Skeletal muscle satellite cell (primary cell): ENCODE measurements at regions not wholly inside any gene's neighbourhood (a gene's known extent, or its start where the extent isn't known, plus 50 kb on each side); places are given as distances from the start of the nearest gene placed in this dataset.
A peak's percentile ranks its signal among the peaks of the same experiment; 100 is the strongest.

Experiments
- H3K27me3 ChIP-seq: 2 replicates; pipeline ENCODE4 v1.7.0; 2013; ENCODE audit warnings: low read length; ENCODE audit not compliant: control insufficient read depth, insufficient read depth
- H3K36me3 ChIP-seq: 2 replicates; pipeline ENCODE4 v1.7.0; 2013; ENCODE audit warnings: mild to moderate bottlenecking, control low read depth, low read length; ENCODE audit not compliant: insufficient read depth
- H3K4me1 ChIP-seq: 2 replicates; pipeline ENCODE4 v1.7.0; 2013; ENCODE audit warnings: low read length; ENCODE audit not compliant: control insufficient read depth, insufficient read depth
- H3K4me2 ChIP-seq: 2 replicates; pipeline ENCODE4 v1.7.0; 2013; ENCODE audit warnings: mild to moderate bottlenecking, low read length
- H3K4me3 ChIP-seq: 2 replicates; pipeline ENCODE4 v1.7.0; 2013; ENCODE audit warnings: low read length
- H3K9ac ChIP-seq: 2 replicates; pipeline ENCODE4 v1.7.0; 2013; ENCODE audit warnings: mild to moderate bottlenecking, low read depth, low read length, moderate library complexity
- H3K9me3 ChIP-seq: replicated peaks from 2 replicates; pipeline ENCODE4 v1.7.0; 2013; ENCODE audit warnings: mild to moderate bottlenecking, control low read depth, low read length

DNA sequence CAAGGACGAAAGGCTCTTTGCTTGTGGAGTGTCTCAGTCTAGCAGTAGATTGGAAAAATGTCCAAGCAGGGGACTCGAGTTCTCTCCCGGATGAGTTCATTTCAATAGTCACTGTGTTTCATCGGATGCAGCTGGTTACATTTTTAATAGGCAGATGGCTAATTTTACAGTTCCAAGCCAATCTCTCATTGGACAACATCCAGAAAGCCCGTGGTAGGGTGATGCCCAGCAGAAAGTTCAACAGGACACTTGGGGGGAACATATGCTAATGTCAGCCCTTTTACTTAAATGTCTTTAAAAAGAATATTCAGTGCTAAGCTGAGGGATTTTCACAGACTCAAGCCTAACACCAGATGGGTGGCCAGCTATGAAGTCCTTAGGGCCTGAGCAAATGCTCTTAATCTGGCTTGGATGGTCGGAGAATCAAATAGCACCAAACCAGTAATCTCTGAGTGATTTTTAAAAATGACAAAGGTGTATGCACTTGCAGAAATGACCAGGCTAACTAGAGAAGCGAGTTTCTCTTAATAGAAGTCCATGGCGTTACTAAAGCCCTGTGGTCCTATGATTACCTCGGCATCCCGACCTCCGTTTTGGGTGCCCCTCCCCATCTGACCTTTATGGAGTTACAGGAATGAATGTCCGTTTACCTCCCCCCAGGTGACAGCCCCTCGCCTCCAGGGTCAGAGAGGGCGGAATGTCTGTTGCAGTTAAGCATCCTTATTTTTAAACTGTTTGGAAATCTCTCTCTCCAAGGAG, 289.2 kb upstream of the SALL1 start:
- Histone ChIP-seq H3K27me3 (peaks cover 42% of the 10 kb centered on the region), H3K4me2 (no peak overlapping the region), H3K36me3 (no peaks in the 10 kb centered on the region), H3K9me3 (no peaks in the 10 kb centered on the region), H3K9ac (no peak overlapping the region), H3K4me3 (no peak overlapping the region), H3K4me1 (no peaks in the 10 kb centered on the region)

DNA sequence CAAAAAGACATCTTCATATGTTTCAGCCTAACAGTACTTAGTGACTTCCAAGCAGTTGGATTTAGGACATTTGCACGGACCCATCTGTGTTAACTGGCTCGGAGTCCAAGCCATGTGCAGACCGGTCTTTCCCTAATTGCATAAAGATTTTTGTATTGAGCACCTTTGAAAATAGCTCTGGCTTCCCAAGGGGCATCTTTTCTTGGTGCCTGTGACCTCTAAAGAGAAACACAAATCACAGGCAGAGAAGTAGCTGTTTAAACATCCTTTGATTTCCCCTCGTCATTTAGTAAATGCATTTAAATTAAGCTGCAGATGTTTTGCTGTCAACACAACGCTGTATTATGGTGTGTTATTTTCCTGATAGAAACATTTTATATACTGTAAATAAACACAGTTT, 288.2 kb upstream of the SALL1 start:
- no peak overlapping the region for H3K4me3 ChIP-seq
- no peaks in the 10 kb centered on the region for H3K4me1 ChIP-seq
- no peak overlapping the region for H3K4me2 ChIP-seq
- H3K9me3 ChIP-seq = no peaks in the 10 kb centered on the region
- H3K9ac ChIP-seq = no peak overlapping the region
- no peaks in the 10 kb centered on the region for H3K36me3 ChIP-seq
- H3K27me3 ChIP-seq = peaks cover 46% of the 10 kb centered on the region

DNA sequence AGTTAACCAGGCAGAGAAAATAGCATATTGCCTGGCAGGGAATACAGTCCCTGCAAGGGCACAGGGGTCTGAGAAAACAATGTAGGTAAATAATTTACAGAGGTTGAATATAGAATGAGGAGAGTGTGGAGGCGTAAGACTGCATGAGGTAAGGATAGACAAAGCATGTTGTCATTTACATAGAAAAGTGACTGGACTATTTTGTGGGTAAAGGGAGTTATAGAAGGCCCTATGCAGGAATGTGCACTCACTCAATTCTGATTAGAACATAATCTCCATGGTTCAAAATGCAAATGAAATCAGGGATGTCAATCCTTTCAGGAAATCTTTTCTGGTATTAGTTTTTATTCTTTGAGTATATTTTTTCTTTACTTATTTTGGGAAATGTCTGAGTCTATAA, 285.7 kb upstream of the SALL1 start:
- no peaks in the 10 kb centered on the region for H3K36me3 ChIP-seq
- no peak overlapping the region for H3K4me3 ChIP-seq
- no peak overlapping the region for H3K9ac ChIP-seq
- H3K4me2 ChIP-seq = no peak overlapping the region
- peaks cover 5% of the 10 kb centered on the region for H3K4me1 ChIP-seq
- H3K27me3 ChIP-seq = peaks cover 35% of the 10 kb centered on the region
- H3K9me3 ChIP-seq = no peaks in the 10 kb centered on the region

DNA sequence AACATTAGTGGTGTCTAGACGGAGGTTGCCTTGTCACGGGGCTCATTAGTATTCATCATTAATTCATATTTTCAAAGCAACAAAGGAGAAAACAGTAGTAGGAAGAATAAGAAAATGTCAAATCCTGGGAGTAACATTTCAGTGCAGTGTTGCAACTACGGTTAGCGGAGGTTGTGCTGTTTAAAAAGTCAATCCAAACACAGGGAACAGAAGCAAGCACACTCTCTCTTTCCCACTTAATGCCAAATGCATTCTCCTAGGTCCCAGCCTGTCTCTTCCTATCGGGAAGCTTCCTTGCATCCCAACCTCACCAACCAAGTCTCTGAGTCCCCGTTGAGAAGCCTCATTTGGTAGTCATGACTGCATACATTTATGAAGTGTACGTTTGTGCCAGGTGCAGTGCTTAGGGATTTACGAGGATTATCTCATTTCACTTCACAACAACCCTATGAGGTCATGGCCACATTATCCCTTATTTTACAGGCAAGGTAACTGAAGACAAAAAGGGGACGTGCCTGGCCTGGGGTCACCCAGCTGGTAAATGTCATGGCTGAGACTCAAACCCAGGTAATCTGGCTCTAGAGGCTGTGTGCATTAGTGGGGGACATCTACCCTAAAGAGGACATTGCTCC, 283.6 kb upstream of the SALL1 start:
- Histone ChIP-seq H3K36me3 (no peaks in the 10 kb centered on the region), H3K27me3 (peaks cover 16% of the 10 kb centered on the region), H3K4me2 (no peak overlapping the region), H3K9me3 (no peaks in the 10 kb centered on the region), H3K4me3 (no peak overlapping the region), H3K4me1 (peaks cover 14% of the 10 kb centered on the region), H3K9ac (no peak overlapping the region)

DNA sequence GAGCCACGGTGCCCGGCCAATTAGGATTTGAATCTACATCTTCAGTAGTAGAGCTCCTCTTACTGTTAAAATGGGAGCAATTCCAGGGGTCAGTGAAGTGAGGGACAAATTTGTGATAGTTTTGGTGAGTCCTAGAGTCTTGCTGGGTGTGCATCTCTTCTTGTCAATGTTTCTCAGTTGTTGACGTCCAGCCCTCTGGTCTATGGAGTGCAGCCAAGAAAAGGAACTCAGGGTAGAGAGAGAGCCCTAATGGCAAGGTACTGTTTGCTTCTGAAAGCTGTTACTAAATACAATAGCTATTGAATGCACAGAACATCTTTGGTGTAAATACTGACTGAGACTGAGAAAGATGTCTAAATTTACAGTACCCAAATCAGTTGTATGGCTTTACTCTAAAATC, 282.5 kb upstream of the SALL1 start:
- Histone ChIP-seq H3K27me3 (peaks cover 6% of the 10 kb centered on the region), H3K4me2 (no peak overlapping the region), H3K9ac (no peak overlapping the region), H3K4me3 (no peak overlapping the region), H3K9me3 (no peaks in the 10 kb centered on the region), H3K36me3 (no peaks in the 10 kb centered on the region), H3K4me1 (peaks cover 14% of the 10 kb centered on the region)

DNA sequence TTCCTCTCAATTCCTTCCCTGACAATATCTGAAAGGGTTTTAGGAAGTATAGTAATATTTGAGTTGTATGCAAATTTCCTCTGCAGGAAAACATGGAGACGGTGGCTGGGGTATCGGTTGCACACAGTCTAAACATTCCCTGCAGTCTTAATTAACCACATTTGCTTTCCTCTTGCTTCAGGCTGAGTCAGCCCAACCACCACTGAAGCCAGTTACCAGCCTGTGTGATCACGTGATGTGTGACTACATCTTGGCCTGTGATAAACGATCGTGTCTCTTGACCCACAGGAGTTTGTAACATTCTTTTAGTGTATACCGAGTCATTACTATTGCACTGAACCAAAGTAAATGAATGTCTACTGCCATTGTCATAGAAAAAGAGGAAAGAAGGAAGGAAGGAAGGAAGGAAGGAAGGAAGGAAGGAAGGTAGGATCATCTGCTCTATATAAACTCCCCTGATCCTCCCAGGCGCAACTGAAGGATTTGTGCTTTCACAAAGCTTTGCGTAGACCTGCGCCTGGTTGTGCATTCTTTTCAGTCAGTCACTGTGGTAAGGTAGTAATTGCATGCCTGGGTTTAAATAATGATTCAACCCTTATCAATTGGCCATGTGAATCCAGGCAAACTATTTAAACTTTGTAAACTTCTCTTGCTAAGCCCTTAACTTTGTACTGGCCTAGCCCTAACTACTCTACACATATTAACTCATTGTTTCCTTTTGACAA, 280.6 kb upstream of the SALL1 start:
- Histone ChIP-seq H3K4me1 (peaks cover 14% of the 10 kb centered on the region), H3K4me3 (peak overlapping the region; percentile 23), H3K4me2 (peak overlapping the region; percentile 65), H3K36me3 (no peaks in the 10 kb centered on the region), H3K9ac (no peak overlapping the region), H3K27me3 (peaks cover 5% of the 10 kb centered on the region), H3K9me3 (no peaks in the 10 kb centered on the region)

DNA sequence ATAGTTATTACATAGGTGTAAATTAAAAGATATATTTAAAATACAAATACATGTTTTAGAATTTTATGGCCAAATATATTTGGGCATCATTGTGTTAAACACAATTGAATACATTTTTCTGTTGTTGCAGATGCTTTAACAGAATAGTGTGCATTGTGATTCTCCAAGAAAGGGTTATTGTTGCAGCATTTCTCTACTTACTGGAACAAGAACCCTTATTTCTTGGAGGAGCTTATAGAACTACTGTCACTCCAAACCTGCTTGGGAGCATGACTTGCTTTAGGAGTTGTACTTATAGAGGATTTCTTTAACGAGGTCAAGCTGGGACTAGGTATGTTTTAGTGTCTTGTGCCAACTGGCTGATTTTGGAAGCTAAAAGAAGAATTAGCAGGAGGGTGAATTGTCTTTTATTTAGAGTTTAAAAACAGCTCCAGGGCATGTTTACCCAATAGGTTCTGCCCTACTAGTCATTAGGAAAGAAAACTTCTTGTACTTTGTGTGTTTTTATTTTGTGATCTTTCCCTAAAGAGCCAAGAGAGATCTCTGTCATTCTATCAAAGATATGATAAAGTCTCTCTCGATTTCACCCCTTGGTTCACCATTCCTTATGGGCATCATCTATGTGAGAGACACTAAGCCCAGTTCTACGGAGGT, 279.8 kb upstream of the SALL1 start:
- peak overlapping the region; percentile 65 for H3K4me2 ChIP-seq
- H3K4me1 ChIP-seq = peaks cover 14% of the 10 kb centered on the region
- H3K4me3 ChIP-seq = peak overlapping the region; percentile 23
- no peaks in the 10 kb centered on the region for H3K9me3 ChIP-seq
- no peak overlapping the region for H3K9ac ChIP-seq
- H3K27me3 ChIP-seq = peaks cover 11% of the 10 kb centered on the region
- H3K36me3 ChIP-seq = no peaks in the 10 kb centered on the region

DNA sequence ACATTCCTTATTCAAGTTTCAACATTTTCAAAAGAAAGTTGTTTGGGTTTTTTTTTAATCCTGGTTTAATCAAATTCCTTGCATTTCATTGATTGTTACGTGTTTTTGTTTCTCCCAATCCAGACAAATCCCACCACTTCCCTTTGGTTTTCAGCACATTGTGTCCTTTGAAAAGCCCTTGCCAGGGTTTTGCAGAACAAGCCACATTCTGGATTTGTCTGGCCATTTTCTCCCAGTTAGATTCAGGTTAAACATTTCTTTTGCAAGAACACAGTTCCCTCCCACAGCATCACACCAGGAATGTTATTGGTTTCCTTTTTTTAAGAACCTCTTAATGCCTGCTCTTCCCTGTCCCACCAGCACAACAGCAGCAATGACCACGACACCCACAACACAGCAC, 278.0 kb upstream of the SALL1 start:
- Histone ChIP-seq H3K9me3 (no peaks in the 10 kb centered on the region), H3K27me3 (peaks cover 6% of the 10 kb centered on the region), H3K9ac (no peak overlapping the region), H3K36me3 (no peaks in the 10 kb centered on the region), H3K4me3 (no peak overlapping the region), H3K4me2 (no peak overlapping the region), H3K4me1 (peaks cover 14% of the 10 kb centered on the region)

DNA sequence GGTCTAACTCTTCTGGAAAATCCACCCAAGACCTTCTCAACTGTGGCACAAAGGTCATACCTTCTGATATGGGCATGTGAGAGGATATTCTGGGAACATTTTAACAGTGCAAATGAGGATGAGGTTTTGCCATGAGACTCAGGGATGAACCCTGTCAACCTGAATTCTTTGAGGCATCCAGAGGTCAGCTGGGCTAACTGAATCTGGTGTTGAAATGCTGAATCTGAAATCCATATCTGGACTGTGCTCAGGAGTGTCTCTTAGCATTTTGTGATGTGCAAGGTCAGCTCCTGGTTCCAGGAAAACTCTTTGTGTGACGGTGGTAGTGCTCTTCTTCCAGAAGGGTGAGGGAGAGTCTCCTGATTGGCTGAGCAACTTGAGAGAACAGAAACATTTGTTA, 276.0 kb upstream of the SALL1 start:
- H3K36me3 ChIP-seq = no peaks in the 10 kb centered on the region
- H3K9me3 ChIP-seq = no peaks in the 10 kb centered on the region
- H3K4me2 ChIP-seq = no peak overlapping the region
- no peak overlapping the region for H3K4me3 ChIP-seq
- peaks cover 6% of the 10 kb centered on the region for H3K27me3 ChIP-seq
- peaks cover 13% of the 10 kb centered on the region for H3K4me1 ChIP-seq
- no peak overlapping the region for H3K9ac ChIP-seq

DNA sequence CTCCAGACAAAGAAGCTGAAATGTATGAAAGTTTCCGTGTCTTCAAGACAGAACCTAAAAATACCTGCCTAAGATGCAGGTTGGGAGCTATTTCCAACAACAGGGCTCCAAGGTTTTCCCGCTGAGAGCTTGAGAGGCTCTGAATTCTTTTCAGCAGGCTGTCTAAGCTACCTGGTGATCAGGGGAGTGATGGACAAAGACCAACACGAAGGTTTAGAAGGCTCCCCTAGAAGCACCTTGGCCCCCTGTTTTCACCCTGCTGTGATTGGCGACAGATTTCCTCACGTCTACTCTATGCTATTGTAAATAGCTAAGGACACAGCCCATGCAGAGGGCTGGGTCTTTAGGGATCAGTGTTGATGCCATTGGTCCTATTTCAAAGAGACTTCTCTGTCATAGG, 275.2 kb upstream of the SALL1 start:
- H3K9me3 ChIP-seq = no peaks in the 10 kb centered on the region
- H3K36me3 ChIP-seq = no peaks in the 10 kb centered on the region
- no peak overlapping the region for H3K4me3 ChIP-seq
- no peak overlapping the region for H3K9ac ChIP-seq
- H3K27me3 ChIP-seq = peaks cover 6% of the 10 kb centered on the region
- no peak overlapping the region for H3K4me2 ChIP-seq
- peaks cover 6% of the 10 kb centered on the region for H3K4me1 ChIP-seq

DNA sequence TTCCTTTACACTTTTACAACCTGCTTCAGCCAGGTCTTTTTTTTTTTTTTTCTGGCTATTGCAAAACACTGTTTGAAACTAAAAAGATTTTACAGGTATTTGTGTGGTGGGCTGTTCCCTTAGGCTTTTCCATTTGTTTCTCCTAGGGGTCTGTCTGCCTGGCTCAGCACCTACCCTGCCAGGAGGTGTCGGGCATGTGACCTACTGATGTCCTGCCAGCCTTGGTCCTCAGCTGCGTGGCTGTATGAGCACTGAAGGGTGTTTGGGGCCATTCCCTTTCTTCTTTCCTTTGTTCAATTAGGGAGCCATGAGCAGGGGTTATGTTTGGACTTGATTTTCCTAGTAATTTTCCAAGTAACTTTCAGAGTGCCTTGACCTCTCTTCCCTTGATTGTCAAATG, 269.2 kb upstream of the SALL1 start:
- H3K4me3 ChIP-seq = no peak overlapping the region
- H3K9me3 ChIP-seq = no peaks in the 10 kb centered on the region
- no peak overlapping the region for H3K4me2 ChIP-seq
- no peaks in the 10 kb centered on the region for H3K4me1 ChIP-seq
- peaks cover 15% of the 10 kb centered on the region for H3K27me3 ChIP-seq
- no peaks in the 10 kb centered on the region for H3K36me3 ChIP-seq
- no peak overlapping the region for H3K9ac ChIP-seq
